GM21381 (cell line): ENCODE measurements at regions not wholly inside any gene's neighbourhood (a gene's known extent, or its start where the extent isn't known, plus 50 kb on each side); places are given as distances from the start of the nearest gene placed in this dataset.

Source experiments
- ATAC-seq: cut with Tn5 transposase; IDR thresholded peaks from one replicate; pipeline ENCODE4 v1.9.1; 2021; ENCODE audit warnings: mild to moderate bottlenecking, moderate library complexity; ENCODE audit not compliant: unreplicated experiment

DNA sequence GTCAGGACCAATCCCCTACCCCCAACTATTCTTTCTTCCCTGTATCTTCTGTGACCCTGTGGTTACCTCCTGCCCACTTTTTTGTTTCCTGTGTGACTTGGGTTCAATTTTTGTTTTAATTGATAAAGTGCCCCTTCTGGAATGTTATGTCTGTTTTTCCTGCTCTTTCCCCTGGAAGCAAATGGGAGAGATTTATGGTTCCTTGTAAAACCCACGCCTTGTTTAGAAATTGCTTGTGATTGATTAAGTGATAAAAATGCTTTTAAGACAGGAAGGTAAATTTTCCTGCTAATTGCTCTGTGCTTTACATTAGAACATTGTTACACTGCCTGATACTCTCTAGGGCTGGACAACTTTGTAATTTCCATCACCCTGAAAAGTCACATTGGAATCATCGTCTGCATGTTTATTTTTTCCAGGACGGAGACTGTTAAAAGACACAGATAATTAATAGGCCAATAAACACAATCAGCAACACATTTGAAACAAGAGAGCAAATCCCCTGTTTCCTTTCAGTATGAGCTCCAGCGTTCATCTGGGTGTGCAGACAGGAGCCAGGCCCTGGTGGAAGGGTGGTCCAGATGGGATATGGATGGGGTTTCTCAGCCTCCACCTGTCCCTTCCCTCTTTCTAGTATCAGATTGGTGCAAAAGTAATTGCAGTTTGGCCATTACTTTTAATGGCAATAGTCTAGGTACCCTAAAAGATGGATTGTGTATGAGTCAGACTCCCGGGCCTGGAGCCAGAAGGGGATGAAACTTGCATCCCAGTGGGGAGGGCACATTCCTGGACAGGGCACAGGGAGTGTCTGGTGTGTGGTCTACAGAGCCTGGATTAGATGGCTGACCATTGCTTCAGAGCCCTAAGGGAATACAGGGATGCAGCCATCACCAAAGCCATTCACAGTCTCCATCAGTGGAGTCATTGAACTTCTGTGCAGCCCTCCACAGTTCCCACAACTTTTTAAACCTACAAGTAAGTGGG is 58.1 kb upstream of the AGBL1 start:
- no peak for ATAC-seq

DNA sequence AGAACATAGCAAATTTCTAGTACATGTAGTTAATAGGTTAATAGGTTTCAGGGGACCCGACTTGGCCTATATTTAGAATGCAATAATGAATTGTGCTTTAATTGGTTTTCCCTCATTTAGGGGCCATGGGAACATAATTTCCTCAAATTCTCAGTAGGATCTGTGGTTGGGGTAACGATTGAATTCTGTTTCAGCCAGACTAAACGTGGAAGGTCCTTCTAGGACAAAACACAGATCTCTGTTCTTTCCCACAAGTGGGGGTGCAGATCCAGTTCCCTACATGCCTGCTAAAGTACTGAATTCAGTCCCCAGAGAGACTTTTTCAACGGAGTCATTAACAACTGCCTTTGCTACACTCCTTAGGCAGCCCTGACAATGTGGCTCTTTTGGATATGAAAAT is 50.7 kb upstream of the AGBL1 start:
- no peak for ATAC-seq
